Hematopoietic multipotent progenitor cell treated with erythropoietin and hydrocortisone succinate and interleukin-3 and kit ligand, for 15 days (in vitro differentiated cells): ENCODE measurements at regions not wholly inside any gene's neighbourhood (a gene's known extent, or its start where the extent isn't known, plus 50 kb on each side); places are given as distances from the start of the nearest gene placed in this dataset.

ENCODE experiments used
- DNase-seq: peaks from one replicate; pipeline ENCODE4 v3.0.0-alpha.2; 2015; ENCODE audit warnings: low spot score

- no peak for DNase-seq
These were observed 330.7 kb downstream of the LMX1A start for GRCh38 chr1:165025805-165026204.

GRCh38 chr1:165014753-165015152, 341.8 kb downstream of the LMX1A start:
- no peak for DNase-seq

- no peak for DNase-seq
These were observed 344.5 kb downstream of the LMX1A start for GRCh38 chr1:165011991-165012531.

- DNase-seq, result no peak
These were observed 345.3 kb downstream of the LMX1A start for GRCh38 chr1:165011186-165011585.

- DNase-seq, result no peak
These were observed 346.0 kb downstream of the LMX1A start for GRCh38 chr1:165010418-165011070.

GRCh38 chr1:165006831-165007230, 349.7 kb downstream of the LMX1A start:
- DNase-seq, result no peak

- DNase-seq, result no peak
These were observed 357.4 kb downstream of the LMX1A start for GRCh38 chr1:164999146-164999545.

- DNase-seq, result no peak
These were observed 364.7 kb downstream of the LMX1A start for GRCh38 chr1:164991763-164992314.

GRCh38 chr1:164983023-164983650, 373.4 kb downstream of the LMX1A start:
- no peak for DNase-seq

- no peak for DNase-seq
These were observed 374.0 kb downstream of the LMX1A start for GRCh38 chr1:164982545-164982944.

- no peak for DNase-seq
These were observed 379.0 kb downstream of the LMX1A start for GRCh38 chr1:164977561-164977960.

- no peak for DNase-seq
These were observed 384.5 kb downstream of the LMX1A start for GRCh38 chr1:164971921-164972415.

GRCh38 chr1:164971391-164971790, 385.1 kb downstream of the LMX1A start:
- no peak for DNase-seq

- DNase-seq, result no peak
These were observed 387.3 kb downstream of the LMX1A start for GRCh38 chr1:164969253-164969652.

- no peak for DNase-seq
These were observed 389.2 kb downstream of the LMX1A start for GRCh38 chr1:164967300-164967699.

- DNase-seq, result no peak
These were observed 394.8 kb downstream of the LMX1A start for GRCh38 chr1:164961715-164962114.

- DNase-seq, result no peak
These were observed 397.3 kb downstream of the LMX1A start for GRCh38 chr1:164958982-164959768.

GRCh38 chr1:164953815-164954214, 394.8 kb downstream of the PBX1 start:
- no peak for DNase-seq

- DNase-seq, result no peak
These were observed 394.1 kb downstream of the PBX1 start for GRCh38 chr1:164953098-164953497.

- DNase-seq, result no peak
These were observed 392.5 kb downstream of the PBX1 start for GRCh38 chr1:164951508-164951907.

- DNase-seq, result no peak
These were observed 391.6 kb downstream of the PBX1 start for GRCh38 chr1:164950541-164950986.

GRCh38 chr1:164949771-164950471, 390.9 kb downstream of the PBX1 start:
- no peak for DNase-seq
